ENCODE measurements at regions not wholly inside any gene's neighbourhood (a gene's known extent, or its start where the extent isn't known, plus 50 kb on each side); places are given as distances from the start of the nearest gene placed in this dataset.

GRCh38 chr17:77735081-77735565 lies 223.4 kb upstream of the TNRC6C start:
- intact Hi-C loops (cut with DNase I; ENCODE audit: low total_unique reads), result no loop called here
- H3K27ac ChIP-seq, result peak overlapping the region; percentile 32 to 82 (median 74)
- no peaks in the 10 kb centered on the region for H3K36me3 ChIP-seq
- peak overlapping the region in 2 of 4 donors; percentile 11 to 23 for H3K4me3 ChIP-seq
- DNase-seq, result peak in 1 of 2 donors; percentile 71
- peaks cover 0 to 11% (median 9%) of the 10 kb centered on the region in 4 donors for H3K9me3 ChIP-seq
- no peaks in the 10 kb centered on the region for H3K27me3 ChIP-seq
- TF ChIP-seq POLR2AphosphoS5 (IDR thresholded peaks at IDR 0.05), result no peak
- TF ChIP-seq POLR2A (IDR thresholded peaks at IDR 0.05), result no peak
- no peak for TF ChIP-seq EP300 (IDR thresholded peaks at IDR 0.05)
- no peak for TF ChIP-seq CTCF (IDR thresholded peaks at IDR 0.05)
- H3K4me1 ChIP-seq, result peaks cover 25 to 50% (median 37%) of the 10 kb centered on the region in 4 donors
- 15 to 34% (median 24%) methylated on average over 10 of the region's 10 CpGs; no CpG with 5 or more reads in 1 of the 5 donors for WGBS, 5 donors

- Histone ChIP-seq H3K27ac (peak overlapping the region; percentile 32 to 82 (median 74)), H3K36me3 (no peaks in the 10 kb centered on the region), H3K9me3 (peaks cover 0 to 11% (median 9%) of the 10 kb centered on the region in 4 donors), H3K4me3 (peak overlapping the region in 2 of 4 donors; percentile 11 to 23), H3K27me3 (no peaks in the 10 kb centered on the region), H3K4me1 (peaks cover 25 to 50% (median 37%) of the 10 kb centered on the region in 4 donors)
- intact Hi-C loops (cut with DNase I; ENCODE audit: low total_unique reads), result no loop called here
- peak; percentile 40 to 91 for DNase-seq
- WGBS, 5 donors, result 13 to 27% (median 18%) methylated on average over 7 of the region's 7 CpGs
- TF ChIP-seq POLR2AphosphoS5 (IDR thresholded peaks at IDR 0.05), result no peak
- no peak for TF ChIP-seq CTCF (IDR thresholded peaks at IDR 0.05)
- no peak for TF ChIP-seq POLR2A (IDR thresholded peaks at IDR 0.05)
- TF ChIP-seq EP300 (IDR thresholded peaks at IDR 0.05), result no peak
These were observed 222.8 kb upstream of the TNRC6C start for GRCh38 chr17:77735566-77736198.

GRCh38 chr17:77736199-77736585 lies 222.3 kb upstream of the TNRC6C start:
- TF ChIP-seq POLR2A (IDR thresholded peaks at IDR 0.05) (no peak), CTCF (IDR thresholded peaks at IDR 0.05) (no peak)
- DNase-seq, result peak in 1 of 2 donors; percentile 67
- H3K4me3 ChIP-seq, result peak overlapping the region in 1 of 4 donors; percentile 9
- H3K27me3 ChIP-seq, result no peaks in the 10 kb centered on the region
- peaks cover 25 to 50% (median 37%) of the 10 kb centered on the region in 4 donors for H3K4me1 ChIP-seq
- peak overlapping the region in 4 of 5 donors; percentile 74 to 82 (median 74) for H3K27ac ChIP-seq
- H3K36me3 ChIP-seq, result no peaks in the 10 kb centered on the region
- H3K9me3 ChIP-seq, result peaks cover 0 to 11% (median 9%) of the 10 kb centered on the region in 4 donors
- 34 to 55% (median 50%) methylated on average over 13 to 17 of the region's 17 CpGs for WGBS, 5 donors
- intact Hi-C loops (cut with DNase I; ENCODE audit: low total_unique reads), result no loop called here

- no peak overlapping the region for H3K4me3 ChIP-seq
- intact Hi-C loops (cut with DNase I; ENCODE audit: low total_unique reads), result no loop called here
- no peak for DNase-seq
- peaks cover 25 to 50% (median 37%) of the 10 kb centered on the region in 4 donors for H3K4me1 ChIP-seq
- TF ChIP-seq EP300 (IDR thresholded peaks at IDR 0.05) (no peak), POLR2AphosphoS5 (IDR thresholded peaks at IDR 0.05) (no peak), CTCF (IDR thresholded peaks at IDR 0.05) (no peak), POLR2A (IDR thresholded peaks at IDR 0.05) (no peak)
- no peaks in the 10 kb centered on the region for H3K27me3 ChIP-seq
- H3K9me3 ChIP-seq, result peaks cover 0 to 11% (median 9%) of the 10 kb centered on the region in 4 donors
- WGBS, 5 donors, result 71 to 80% (median 75%) methylated on average over 6 of the region's 6 CpGs
- peak overlapping the region in 4 of 5 donors; percentile 74 to 82 (median 74) for H3K27ac ChIP-seq
- H3K36me3 ChIP-seq, result no peaks in the 10 kb centered on the region
These were observed 221.8 kb upstream of the TNRC6C start for GRCh38 chr17:77736721-77737120.

Measured in stomach (tissue), 8 donors.